ENCODE measurements at regions not wholly inside any gene's neighbourhood (a gene's known extent, or its start where the extent isn't known, plus 50 kb on each side); places are given as distances from the start of the nearest gene placed in this dataset.

DNA sequence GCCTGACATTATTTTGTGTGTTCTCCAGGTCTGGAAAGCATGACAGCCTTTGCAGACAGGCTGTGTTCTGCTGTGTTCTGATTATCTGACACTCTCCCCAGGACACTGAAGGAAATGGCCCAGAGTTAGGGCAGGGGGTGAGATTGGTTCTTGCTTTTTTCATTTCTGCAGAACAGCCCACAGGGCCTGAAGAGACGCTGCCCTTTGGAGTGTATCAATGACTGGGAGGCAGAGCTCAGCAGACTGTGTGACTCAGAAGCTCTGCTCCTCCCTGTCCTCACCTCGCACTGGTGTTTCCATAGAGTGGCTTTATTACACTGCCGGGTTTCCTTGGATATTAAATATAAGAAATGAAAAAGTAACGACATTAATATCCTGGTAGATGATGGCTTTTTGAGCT lies 523.6 kb downstream of the NTRK3 start:
- no peaks in the 10 kb centered on the region for H3K79me2 ChIP-seq (ENCODE audit: insufficient read depth, low read length)
- H3K9me3 ChIP-seq (ENCODE audit: low read length): peaks cover 41% of the 10 kb centered on the region
- ChIA-PET POLR2A (no interaction called here), CTCF (ENCODE audit: low intra/inter-chr PET ratio, low total read pairs) (no interaction called here)
- H2AFZ ChIP-seq (ENCODE audit: low read length): no peak overlapping the region
- DNase-seq (ENCODE audit: low spot score) (no peak), ATAC-seq (no peak), FAIRE-seq (no peak)
- H3K4me3 ChIP-seq (replicated peaks in 1 of 3; ENCODE audit: insufficient read depth in 1 of 3, low read depth in 2 of 3, low read length in 3 of 3): no peak overlapping the region
- H3K27me3 ChIP-seq (ENCODE audit: control insufficient read depth in 1 of 2, insufficient read depth in 2 of 2, low read length in 2 of 2): no peaks in the 10 kb centered on the region
- 0% methylated on average over 4 of the region's 4 CpGs for WGBS (ENCODE audit: low lambda C conversion rate)
- no peaks in the 10 kb centered on the region for H4K20me1 ChIP-seq (ENCODE audit: insufficient read depth, low read length)
- no peaks in the 10 kb centered on the region for H3K4me1 ChIP-seq (ENCODE audit: insufficient read depth, low read length)
- intact Hi-C loops (cut with micrococcal nuclease; ENCODE audit: unreplicated experiment) (no loop called here), in situ Hi-C loops (cut with HindIII; ENCODE audit: extremely low pct_ligation_motif_present, low pct_unique_long_range_greater_than_20kb) (no loop called here)
- no peak overlapping the region for H3K4me2 ChIP-seq (ENCODE audit: low read depth, low read length)
- TF ChIP-seq, protein P1, sequence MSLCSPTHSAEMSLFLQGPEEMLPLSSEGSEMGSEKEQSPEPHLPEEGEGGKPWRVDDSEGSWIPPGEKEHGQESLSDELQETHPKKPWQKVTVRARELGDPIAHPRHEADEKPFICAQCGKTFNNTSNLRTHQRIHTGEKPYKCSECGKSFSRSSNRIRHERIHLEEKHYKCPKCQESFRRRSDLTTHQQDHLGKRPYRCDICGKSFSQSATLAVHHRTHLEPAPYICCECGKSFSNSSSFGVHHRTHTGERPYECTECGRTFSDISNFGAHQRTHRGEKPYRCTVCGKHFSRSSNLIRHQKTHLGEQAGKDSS (CRISPR knock-in tag; IDR thresholded peaks at IDR 0.05; ENCODE audit: borderline replicate concordance, low read depth): no peak
- TF ChIP-seq SP2 (CRISPR knock-in tag; IDR thresholded peaks at IDR 0.05) (no peak), ZNF790 (CRISPR knock-in tag; IDR thresholded peaks at IDR 0.05; ENCODE audit: borderline replicate concordance) (no peak), MEF2D (CRISPR knock-in tag; IDR thresholded peaks at IDR 0.05) (no peak), MBNL3 (CRISPR knock-in tag; conservative IDR thresholded peaks at IDR 0.05) (no peak), CREM (IDR thresholded peaks at IDR 0.05) (no peak), CREM (CRISPR knock-in tag; IDR thresholded peaks at IDR 0.05) (no peak), ZNF124 (CRISPR knock-in tag; IDR thresholded peaks at IDR 0.05) (no peak)
- no TSS peak for BruUV-seq (replicated peaks)
- no peak overlapping the region for H3K9ac ChIP-seq (ENCODE audit: insufficient read depth, low read depth, low read length)
- no peak overlapping the region for H3K27ac ChIP-seq (ENCODE audit: extremely low read length, insufficient read depth, low read length)
- no peaks in the 10 kb centered on the region for H3K36me3 ChIP-seq (replicated peaks in 1 of 2; ENCODE audit: control insufficient read depth in 1 of 2, insufficient read depth in 2 of 2, low read length in 2 of 2)

DNA sequence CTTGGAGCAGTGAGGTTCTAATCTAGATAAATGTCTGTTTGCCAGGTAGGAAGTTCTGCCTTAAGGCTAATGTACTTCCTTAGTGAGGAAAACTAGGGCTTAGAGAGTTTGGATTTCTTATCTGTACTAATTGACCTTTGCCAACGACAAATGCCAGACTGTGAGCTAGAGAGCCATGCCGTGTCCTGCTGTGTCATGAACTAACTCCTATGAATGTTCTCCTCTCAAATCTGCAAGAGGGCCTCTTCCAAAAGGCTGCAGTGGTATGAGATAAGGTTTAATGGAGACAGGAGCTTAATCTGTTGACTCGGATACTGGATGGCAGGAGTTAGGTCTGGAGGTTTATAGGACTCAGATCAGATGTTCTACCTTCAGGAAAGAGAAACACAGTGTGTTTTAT lies 524.9 kb downstream of the NTRK3 start:
- Histone ChIP-seq H3K9ac (ENCODE audit: insufficient read depth, low read depth, low read length) (no peak overlapping the region), H3K27ac (ENCODE audit: extremely low read length, insufficient read depth, low read length) (no peak overlapping the region), H3K27me3 (ENCODE audit: control insufficient read depth in 1 of 2, insufficient read depth in 2 of 2, low read length in 2 of 2) (no peaks in the 10 kb centered on the region), H3K36me3 (replicated peaks in 1 of 2; ENCODE audit: control insufficient read depth in 1 of 2, insufficient read depth in 2 of 2, low read length in 2 of 2) (no peaks in the 10 kb centered on the region), H3K4me2 (ENCODE audit: low read depth, low read length) (no peak overlapping the region), H4K20me1 (ENCODE audit: insufficient read depth, low read length) (no peaks in the 10 kb centered on the region), H3K79me2 (ENCODE audit: insufficient read depth, low read length) (no peaks in the 10 kb centered on the region), H2AFZ (ENCODE audit: low read length) (no peak overlapping the region), H3K4me1 (ENCODE audit: insufficient read depth, low read length) (no peaks in the 10 kb centered on the region), H3K4me3 (replicated peaks in 1 of 3; ENCODE audit: insufficient read depth in 1 of 3, low read depth in 2 of 3, low read length in 3 of 3) (no peak overlapping the region), H3K9me3 (ENCODE audit: low read length) (peaks cover 48% of the 10 kb centered on the region)
- intact Hi-C loops (cut with micrococcal nuclease; ENCODE audit: unreplicated experiment): no loop called here
- WGBS (ENCODE audit: low lambda C conversion rate): 0% methylated on average over 3 of the region's 3 CpGs
- no TSS peak for BruUV-seq (replicated peaks)
- DNase-seq (ENCODE audit: low spot score) (no peak), ATAC-seq (no peak), FAIRE-seq (no peak)
- TF ChIP-seq ZNF331 (CRISPR knock-in tag; IDR thresholded peaks at IDR 0.05) (no peak), ZNF570 (CRISPR knock-in tag; IDR thresholded peaks at IDR 0.05; ENCODE audit: borderline replicate concordance) (no peak), ZNF251 (CRISPR knock-in tag; IDR thresholded peaks at IDR 0.05) (no peak), MED1 (CRISPR knock-in tag; IDR thresholded peaks at IDR 0.05) (no peak)
- TF ChIP-seq, protein P2, sequence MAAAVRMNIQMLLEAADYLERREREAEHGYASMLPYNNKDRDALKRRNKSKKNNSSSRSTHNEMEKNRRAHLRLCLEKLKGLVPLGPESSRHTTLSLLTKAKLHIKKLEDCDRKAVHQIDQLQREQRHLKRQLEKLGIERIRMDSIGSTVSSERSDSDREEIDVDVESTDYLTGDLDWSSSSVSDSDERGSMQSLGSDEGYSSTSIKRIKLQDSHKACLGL (CRISPR knock-in tag; IDR thresholded peaks at IDR 0.05): no peak
- TF ChIP-seq, protein P3, sequence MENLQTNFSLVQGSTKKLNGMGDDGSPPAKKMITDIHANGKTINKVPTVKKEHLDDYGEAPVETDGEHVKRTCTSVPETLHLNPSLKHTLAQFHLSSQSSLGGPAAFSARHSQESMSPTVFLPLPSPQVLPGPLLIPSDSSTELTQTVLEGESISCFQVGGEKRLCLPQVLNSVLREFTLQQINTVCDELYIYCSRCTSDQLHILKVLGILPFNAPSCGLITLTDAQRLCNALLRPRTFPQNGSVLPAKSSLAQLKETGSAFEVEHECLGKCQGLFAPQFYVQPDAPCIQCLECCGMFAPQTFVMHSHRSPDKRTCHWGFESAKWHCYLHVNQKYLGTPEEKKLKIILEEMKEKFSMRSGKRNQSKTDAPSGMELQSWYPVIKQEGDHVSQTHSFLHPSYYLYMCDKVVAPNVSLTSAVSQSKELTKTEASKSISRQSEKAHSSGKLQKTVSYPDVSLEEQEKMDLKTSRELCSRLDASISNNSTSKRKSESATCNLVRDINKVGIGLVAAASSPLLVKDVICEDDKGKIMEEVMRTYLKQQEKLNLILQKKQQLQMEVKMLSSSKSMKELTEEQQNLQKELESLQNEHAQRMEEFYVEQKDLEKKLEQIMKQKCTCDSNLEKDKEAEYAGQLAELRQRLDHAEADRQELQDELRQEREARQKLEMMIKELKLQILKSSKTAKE (CRISPR knock-in tag; IDR thresholded peaks at IDR 0.05; ENCODE audit: borderline replicate concordance): no peak
- in situ Hi-C loops (cut with HindIII; ENCODE audit: extremely low pct_ligation_motif_present, low pct_unique_long_range_greater_than_20kb): no loop called here
- POLR2A ChIA-PET: no interaction called here
- CTCF ChIA-PET (ENCODE audit: low intra/inter-chr PET ratio, low total read pairs): no interaction called here

All from HepG2 (cell line).